Stimulated activated CD8-positive, alpha-beta memory T cell treated with anti-CD3 and anti-CD28 coated beads, Interleukin-7, amount 100 ng/mL, for 4 hours (primary cell): ENCODE measurements at regions not wholly inside any gene's neighbourhood (a gene's known extent, or its start where the extent isn't known, plus 50 kb on each side); places are given as distances from the start of the nearest gene placed in this dataset.
"Not testable (repeated sequence)": the region's sequence is repeated elsewhere in the genome, so short reads cannot be mapped to it uniquely, and the experiment has no call there.

ENCODE experiments used
- DNase-seq, 2 donors: peaks; one replicate each; pipeline ENCODE4 v3.0.0-alpha.2; 2020; ENCODE audit warnings: low read depth in 2 of 2

GRCh38 chr16:26500326-26500725, 566.4 kb upstream of the C16orf82 start:
- no peak for DNase-seq

GRCh38 chr16:26505496-26505895, 561.2 kb upstream of the C16orf82 start:
- DNase-seq, result no peak

- not testable (repeated sequence) for DNase-seq
Observed at GRCh38 chr16:26508946-26509345, 557.8 kb upstream of the C16orf82 start.

GRCh38 chr16:26510924-26511323, 555.8 kb upstream of the C16orf82 start:
- no peak for DNase-seq

- DNase-seq, result no peak
Observed at GRCh38 chr16:26511463-26511862, 555.3 kb upstream of the C16orf82 start.

- DNase-seq, result no peak
Observed at GRCh38 chr16:26521626-26522025, 545.1 kb upstream of the C16orf82 start.

GRCh38 chr16:26524281-26524680, 542.4 kb upstream of the C16orf82 start:
- no peak for DNase-seq

- no peak for DNase-seq
Observed at GRCh38 chr16:26524846-26525245, 541.9 kb upstream of the C16orf82 start.

- DNase-seq, result no peak
Observed at GRCh38 chr16:26525856-26526255, 540.9 kb upstream of the C16orf82 start.

GRCh38 chr16:26526633-26527032, 540.1 kb upstream of the C16orf82 start:
- no peak for DNase-seq

- no peak for DNase-seq
Observed at GRCh38 chr16:26530584-26531289, 536.0 kb upstream of the C16orf82 start.

- DNase-seq, result no peak
Observed at GRCh38 chr16:26531290-26531730, 535.4 kb upstream of the C16orf82 start.

GRCh38 chr16:26532456-26532855, 534.3 kb upstream of the C16orf82 start:
- no peak for DNase-seq

GRCh38 chr16:26542198-26542597, 524.5 kb upstream of the C16orf82 start:
- DNase-seq, result no peak

GRCh38 chr16:26546573-26546972, 520.2 kb upstream of the C16orf82 start:
- no peak for DNase-seq

GRCh38 chr16:26547681-26548080, 519.0 kb upstream of the C16orf82 start:
- DNase-seq, result no peak

GRCh38 chr16:26550111-26550610, 516.6 kb upstream of the C16orf82 start:
- no peak for DNase-seq

GRCh38 chr16:26554030-26554429, 512.7 kb upstream of the C16orf82 start:
- no peak for DNase-seq

- no peak for DNase-seq
Observed at GRCh38 chr16:26561303-26561702, 505.4 kb upstream of the C16orf82 start.

- no peak for DNase-seq
Observed at GRCh38 chr16:26563018-26563417, 503.7 kb upstream of the C16orf82 start.

GRCh38 chr16:26567356-26567755, 499.4 kb upstream of the C16orf82 start:
- no peak for DNase-seq

- DNase-seq, result no peak
Observed at GRCh38 chr16:26569793-26570192, 496.9 kb upstream of the C16orf82 start.

GRCh38 chr16:26578748-26579147, 488.0 kb upstream of the C16orf82 start:
- no peak for DNase-seq

- no peak for DNase-seq
Observed at GRCh38 chr16:26583803-26584202, 482.9 kb upstream of the C16orf82 start.
